Mesenteric fat pad (tissue), 1 donor: ENCODE measurements at regions not wholly inside any gene's neighbourhood (a gene's known extent, or its start where the extent isn't known, plus 50 kb on each side); places are given as distances from the start of the nearest gene placed in this dataset.

Source experiments
- DNase-seq: peaks from one replicate; pipeline ENCODE4 v3.0.0-alpha.2; 2020; ENCODE audit warnings: low spot score
- donor health status: DM: yes; HTN: yes; CAD: no.

GRCh38 chr10:43756341-43756740 is 107.7 kb upstream of the ZNF32 start:
- no peak for DNase-seq

- no peak for DNase-seq
Observed at GRCh38 chr10:43754569-43755260, 106.0 kb upstream of the ZNF32 start.

GRCh38 chr10:43753397-43754061 is 104.8 kb upstream of the ZNF32 start:
- no peak for DNase-seq

- no peak for DNase-seq
Observed at GRCh38 chr10:43752682-43753081, 104.0 kb upstream of the ZNF32 start.

GRCh38 chr10:43751646-43752045 is 103.0 kb upstream of the ZNF32 start:
- DNase-seq, result no peak

- DNase-seq, result no peak
Observed at GRCh38 chr10:43749940-43750552, 101.4 kb upstream of the ZNF32 start.

GRCh38 chr10:43749145-43749576 is 100.5 kb upstream of the ZNF32 start:
- DNase-seq, result no peak

- no peak for DNase-seq
Observed at GRCh38 chr10:43748560-43748959, 99.9 kb upstream of the ZNF32 start.

- DNase-seq, result no peak
Observed at GRCh38 chr10:43746906-43747305, 98.2 kb upstream of the ZNF32 start.

- DNase-seq, result no peak
Observed at GRCh38 chr10:43739161-43739560, 90.5 kb upstream of the ZNF32 start.

GRCh38 chr10:43737003-43737402 is 88.3 kb upstream of the ZNF32 start:
- DNase-seq, result no peak

- DNase-seq, result no peak
Observed at GRCh38 chr10:43735907-43736306, 87.2 kb upstream of the ZNF32 start.

GRCh38 chr10:43734716-43735115 is 86.0 kb upstream of the ZNF32 start:
- DNase-seq, result no peak

- no peak for DNase-seq
Observed at GRCh38 chr10:43731486-43731885, 82.8 kb upstream of the ZNF32 start.

- DNase-seq, result no peak
Observed at GRCh38 chr10:43728425-43728824, 79.7 kb upstream of the ZNF32 start.

- no peak for DNase-seq
Observed at GRCh38 chr10:43727935-43728334, 79.3 kb upstream of the ZNF32 start.

GRCh38 chr10:43715334-43715733 is 66.7 kb upstream of the ZNF32 start:
- no peak for DNase-seq

- no peak for DNase-seq
Observed at GRCh38 chr10:43712821-43713584, 64.3 kb upstream of the ZNF32 start.

GRCh38 chr10:43710772-43711471 is 62.2 kb upstream of the ZNF32 start:
- no peak for DNase-seq

- DNase-seq, result no peak
Observed at GRCh38 chr10:43708262-43708661, 59.6 kb upstream of the ZNF32 start.

GRCh38 chr10:43707770-43708169 is 59.1 kb upstream of the ZNF32 start:
- DNase-seq, result no peak
